ENCODE measurements at regions not wholly inside any gene's neighbourhood (a gene's known extent, or its start where the extent isn't known, plus 50 kb on each side); places are given as distances from the start of the nearest gene placed in this dataset.

DNA sequence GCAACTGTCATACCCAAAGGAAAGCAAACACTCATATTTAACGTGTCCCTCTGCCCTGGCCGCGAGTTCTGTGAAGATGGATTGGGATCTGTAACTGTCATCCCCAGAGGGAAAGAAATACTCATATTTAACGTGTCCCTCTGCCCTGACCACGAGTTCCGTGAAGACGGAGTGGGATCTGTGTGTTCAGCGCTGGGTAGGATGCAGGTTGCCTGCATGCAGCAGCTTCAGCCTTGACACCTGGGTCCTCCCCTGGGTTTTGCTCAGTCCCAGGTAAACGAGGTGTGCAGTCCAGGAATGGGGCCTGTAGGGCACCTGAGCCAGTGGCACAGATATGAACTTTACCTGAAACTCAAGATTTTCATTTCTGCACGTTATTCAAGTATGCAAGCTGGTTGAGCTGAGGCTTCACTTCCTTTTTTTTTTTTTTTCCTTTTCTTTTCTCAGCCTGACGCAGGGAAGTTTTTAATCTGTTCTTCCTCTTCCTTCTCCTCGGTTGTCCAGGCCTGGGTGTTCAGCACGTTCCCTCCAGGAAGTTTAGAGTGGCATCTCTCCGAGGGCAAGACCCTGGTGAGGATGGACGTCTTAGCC, 159.0 kb upstream of the SHH start:
- no peak for TF ChIP-seq EZH2 (IDR thresholded peaks at IDR 0.05; ENCODE audit: low read length, missing control alignments)
- TF ChIP-seq, protein P1, sequence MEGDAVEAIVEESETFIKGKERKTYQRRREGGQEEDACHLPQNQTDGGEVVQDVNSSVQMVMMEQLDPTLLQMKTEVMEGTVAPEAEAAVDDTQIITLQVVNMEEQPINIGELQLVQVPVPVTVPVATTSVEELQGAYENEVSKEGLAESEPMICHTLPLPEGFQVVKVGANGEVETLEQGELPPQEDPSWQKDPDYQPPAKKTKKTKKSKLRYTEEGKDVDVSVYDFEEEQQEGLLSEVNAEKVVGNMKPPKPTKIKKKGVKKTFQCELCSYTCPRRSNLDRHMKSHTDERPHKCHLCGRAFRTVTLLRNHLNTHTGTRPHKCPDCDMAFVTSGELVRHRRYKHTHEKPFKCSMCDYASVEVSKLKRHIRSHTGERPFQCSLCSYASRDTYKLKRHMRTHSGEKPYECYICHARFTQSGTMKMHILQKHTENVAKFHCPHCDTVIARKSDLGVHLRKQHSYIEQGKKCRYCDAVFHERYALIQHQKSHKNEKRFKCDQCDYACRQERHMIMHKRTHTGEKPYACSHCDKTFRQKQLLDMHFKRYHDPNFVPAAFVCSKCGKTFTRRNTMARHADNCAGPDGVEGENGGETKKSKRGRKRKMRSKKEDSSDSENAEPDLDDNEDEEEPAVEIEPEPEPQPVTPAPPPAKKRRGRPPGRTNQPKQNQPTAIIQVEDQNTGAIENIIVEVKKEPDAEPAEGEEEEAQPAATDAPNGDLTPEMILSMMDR (conservative IDR thresholded peaks at IDR 0.05 in 1 of 2, IDR thresholded peaks at IDR 0.05 in 1 of 2; ENCODE audit: low read depth in 1 of 2, low read length in 2 of 2), result no peak
